ENCODE measurements at regions not wholly inside any gene's neighbourhood (a gene's known extent, or its start where the extent isn't known, plus 50 kb on each side); places are given as distances from the start of the nearest gene placed in this dataset.

- Histone ChIP-seq H3K4me3 (ENCODE audit: low read length) (no peak overlapping the region), H3K27ac (ENCODE audit: low read depth in 1 of 2, low read length in 2 of 2) (no peak overlapping the region), H3K9me3 (ENCODE audit: control insufficient read depth in 1 of 2, insufficient read depth in 1 of 2, low read length in 2 of 2) (no peaks in the 10 kb centered on the region), H3K27me3 (ENCODE audit: control insufficient read depth in 1 of 2, insufficient read depth in 2 of 2, low read length in 2 of 2) (no peaks in the 10 kb centered on the region), H3K4me1 (ENCODE audit: insufficient read depth, low read length) (no peaks in the 10 kb centered on the region), H3K36me3 (ENCODE audit: insufficient read depth, low read length) (no peaks in the 10 kb centered on the region)
- no peaks in the 10 kb centered on the region for H3K4me1 Mint-ChIP-seq (ENCODE audit: low read depth)
- ChIA-PET CTCF (no interaction called here), POLR2A (no interaction called here)
- ATAC-seq (ENCODE audit: poor library complexity) = no peak
- peaks cover 5% of the 10 kb centered on the region for H3K27me3 Mint-ChIP-seq
- TF ChIP-seq, protein P1, sequence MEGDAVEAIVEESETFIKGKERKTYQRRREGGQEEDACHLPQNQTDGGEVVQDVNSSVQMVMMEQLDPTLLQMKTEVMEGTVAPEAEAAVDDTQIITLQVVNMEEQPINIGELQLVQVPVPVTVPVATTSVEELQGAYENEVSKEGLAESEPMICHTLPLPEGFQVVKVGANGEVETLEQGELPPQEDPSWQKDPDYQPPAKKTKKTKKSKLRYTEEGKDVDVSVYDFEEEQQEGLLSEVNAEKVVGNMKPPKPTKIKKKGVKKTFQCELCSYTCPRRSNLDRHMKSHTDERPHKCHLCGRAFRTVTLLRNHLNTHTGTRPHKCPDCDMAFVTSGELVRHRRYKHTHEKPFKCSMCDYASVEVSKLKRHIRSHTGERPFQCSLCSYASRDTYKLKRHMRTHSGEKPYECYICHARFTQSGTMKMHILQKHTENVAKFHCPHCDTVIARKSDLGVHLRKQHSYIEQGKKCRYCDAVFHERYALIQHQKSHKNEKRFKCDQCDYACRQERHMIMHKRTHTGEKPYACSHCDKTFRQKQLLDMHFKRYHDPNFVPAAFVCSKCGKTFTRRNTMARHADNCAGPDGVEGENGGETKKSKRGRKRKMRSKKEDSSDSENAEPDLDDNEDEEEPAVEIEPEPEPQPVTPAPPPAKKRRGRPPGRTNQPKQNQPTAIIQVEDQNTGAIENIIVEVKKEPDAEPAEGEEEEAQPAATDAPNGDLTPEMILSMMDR (IDR thresholded peaks at IDR 0.05) = no peak
- no peaks in the 10 kb centered on the region for H3K36me3 Mint-ChIP-seq (ENCODE audit: low read depth)
- DNase-seq = no peak
- H3K9me3 Mint-ChIP-seq = no peaks in the 10 kb centered on the region
- no peak overlapping the region for H3K4me3 Mint-ChIP-seq
- H3K27ac Mint-ChIP-seq = no peak overlapping the region
- intact Hi-C loops (cut with DNase I, micrococcal nuclease) = no loop called here
Observed at GRCh38 chr13:109693213-109693612, 93.2 kb downstream of the IRS2 start.

GRCh38 chr13:109691689-109692088, 94.7 kb downstream of the IRS2 start:
- Histone ChIP-seq H3K27me3 (ENCODE audit: control insufficient read depth in 1 of 2, insufficient read depth in 2 of 2, low read length in 2 of 2) (no peaks in the 10 kb centered on the region), H3K9me3 (ENCODE audit: control insufficient read depth in 1 of 2, insufficient read depth in 1 of 2, low read length in 2 of 2) (no peaks in the 10 kb centered on the region), H3K27ac (ENCODE audit: low read depth in 1 of 2, low read length in 2 of 2) (no peak overlapping the region), H3K4me1 (ENCODE audit: insufficient read depth, low read length) (no peaks in the 10 kb centered on the region), H3K36me3 (ENCODE audit: insufficient read depth, low read length) (no peaks in the 10 kb centered on the region), H3K4me3 (ENCODE audit: low read length) (no peak overlapping the region)
- DNase-seq (no peak), ATAC-seq (ENCODE audit: poor library complexity) (no peak)
- no peak overlapping the region for H3K27ac Mint-ChIP-seq
- H3K4me1 Mint-ChIP-seq (ENCODE audit: low read depth) = no peaks in the 10 kb centered on the region
- intact Hi-C loops (cut with DNase I, micrococcal nuclease) = no loop called here
- TF ChIP-seq, protein P1 (IDR thresholded peaks at IDR 0.05) = no peak
- H3K27me3 Mint-ChIP-seq = peaks cover 5% of the 10 kb centered on the region
- no peak overlapping the region for H3K4me3 Mint-ChIP-seq
- no peaks in the 10 kb centered on the region for H3K9me3 Mint-ChIP-seq
- ChIA-PET POLR2A (no interaction called here), CTCF (interaction anchor here (0.6 to 1.6 kb wide), 2 partner anchors 11 to 110 kb away, joined by 3 read pairs; no protein-coding TSS in a partner anchor)
- no peaks in the 10 kb centered on the region for H3K36me3 Mint-ChIP-seq (ENCODE audit: low read depth)

- H3K9me3 ChIP-seq (ENCODE audit: control insufficient read depth in 1 of 2, insufficient read depth in 1 of 2, low read length in 2 of 2) = no peaks in the 10 kb centered on the region
- intact Hi-C loops (cut with DNase I, micrococcal nuclease) = no loop called here
- CTCF ChIA-PET = no interaction called here
- no peak for ATAC-seq (ENCODE audit: poor library complexity)
- no peak overlapping the region for H3K27ac ChIP-seq (ENCODE audit: low read depth in 1 of 2, low read length in 2 of 2)
- POLR2A ChIA-PET = no interaction called here
- Mint-ChIP-seq H3K4me3 (no peak overlapping the region), H3K9me3 (no peaks in the 10 kb centered on the region), H3K27ac (no peak overlapping the region), H3K4me1 (ENCODE audit: low read depth) (no peaks in the 10 kb centered on the region), H3K27me3 (peaks cover 8% of the 10 kb centered on the region), H3K36me3 (ENCODE audit: low read depth) (no peaks in the 10 kb centered on the region)
- TF ChIP-seq, protein P1 (IDR thresholded peaks at IDR 0.05) = no peak
- H3K36me3 ChIP-seq (ENCODE audit: insufficient read depth, low read length) = no peaks in the 10 kb centered on the region
- peaks cover 0 to 4% of the 10 kb centered on the region in 2 experiments for H3K27me3 ChIP-seq (ENCODE audit: control insufficient read depth in 1 of 2, insufficient read depth in 2 of 2, low read length in 2 of 2)
- no peak overlapping the region for H3K4me3 ChIP-seq (ENCODE audit: low read length)
- no peak for DNase-seq
- no peaks in the 10 kb centered on the region for H3K4me1 ChIP-seq (ENCODE audit: insufficient read depth, low read length)
Observed at GRCh38 chr13:109687559-109688448, 98.6 kb downstream of the IRS2 start.

Data from CD4-positive, alpha-beta T cell (primary cell).